Endodermal cell (in vitro differentiated cells): ENCODE measurements at regions not wholly inside any gene's neighbourhood (a gene's known extent, or its start where the extent isn't known, plus 50 kb on each side); places are given as distances from the start of the nearest gene placed in this dataset.

Source experiments
- DNase-seq: peaks from one replicate; pipeline ENCODE4 v3.0.0-alpha.2; 2017
- H3K27ac ChIP-seq: 2 replicates; pipeline ENCODE4 v1.5.1; 2013; ENCODE audit warnings: mild to moderate bottlenecking, low read depth, low read length, moderate library complexity
- H3K27me3 ChIP-seq: 2 replicates; pipeline ENCODE4 v1.6.1; 2013; ENCODE audit warnings: mild to moderate bottlenecking, low read length, moderate library complexity; ENCODE audit not compliant: insufficient read depth, control insufficient read depth, poor library complexity, severe bottlenecking
- H3K36me3 ChIP-seq: 2 replicates; pipeline ENCODE4 v1.7.0; 2013; ENCODE audit warnings: mild to moderate bottlenecking, low read length, moderate library complexity; ENCODE audit not compliant: control insufficient read depth, insufficient read depth
- H3K4me1 ChIP-seq: one replicate; pipeline ENCODE4 v1.7.0; 2013; ENCODE audit warnings: low read length; ENCODE audit not compliant: control insufficient read depth, insufficient read depth
- H3K4me3 ChIP-seq: 2 replicates; pipeline ENCODE4 v1.5.1; 2013; ENCODE audit warnings: mild to moderate bottlenecking, low read length, moderate library complexity
- H3K9ac ChIP-seq: 2 replicates; pipeline ENCODE4 v1.6.1; 2013; ENCODE audit warnings: mild to moderate bottlenecking, low read length, moderate library complexity; ENCODE audit not compliant: poor library complexity, severe bottlenecking; ENCODE audit errors: extremely low read depth
- H3K9me3 ChIP-seq: 2 replicates; pipeline ENCODE4 v1.6.1; 2013; ENCODE audit warnings: mild to moderate bottlenecking, low read length, moderate library complexity; ENCODE audit not compliant: control insufficient read depth
- H3K27ac Mint-ChIP-seq: 2 replicates; pipeline ENCODE4 v1.8.0; 2020; ENCODE audit warnings: mixed read lengths
- H3K27me3 Mint-ChIP-seq: 2 replicates; pipeline ENCODE4 v1.8.0; 2021; ENCODE audit warnings: mild to moderate bottlenecking, mixed read lengths; ENCODE audit not compliant: insufficient read depth
- H3K36me3 Mint-ChIP-seq: 2 replicates; pipeline ENCODE4 v1.8.0; 2020; ENCODE audit warnings: low read depth, mixed read lengths
- H3K4me1 Mint-ChIP-seq: 2 replicates; pipeline ENCODE4 v1.8.0; 2020; ENCODE audit warnings: mixed read lengths
- H3K4me3 Mint-ChIP-seq: 2 replicates; pipeline ENCODE4 v1.8.0; 2020; ENCODE audit warnings: mild to moderate bottlenecking, moderate library complexity, mixed read lengths
- H3K9me3 Mint-ChIP-seq: 2 replicates; pipeline ENCODE4 v1.8.0; 2020; ENCODE audit warnings: mild to moderate bottlenecking, mixed read lengths
- CTCF ChIP-seq: fragments of 200-600 bp; sonication (generic); conservative IDR thresholded peaks from 2 replicates; pipeline ENCODE4 v1.5.0; 2021; ENCODE audit warnings: antibody characterized with exemption, mild to moderate bottlenecking
- WGBS, 2 experiments: methylation state at CpG; one replicate each; pipeline versions ENCODE4 v1.1.5 to v1.1.7; 2013; ENCODE audit warnings: missing lambda C conversion rate in 2 of 2, mixed read lengths in 1 of 2; ENCODE audit not compliant: insufficient coverage in 1 of 2, insufficient read length in 1 of 2; 5-methylcytosine and 5-hydroxymethylcytosine counted together

- H3K27ac Mint-ChIP-seq, result no peak overlapping the region
- WGBS, 2 experiments, result 100% methylated on average over 1 of the region's 5 CpGs; no CpG with 5 or more reads in 1 of the 2 experiments
- peaks cover 18% of the 10 kb centered on the region for H3K4me1 ChIP-seq
- H3K4me3 Mint-ChIP-seq, result no peak overlapping the region
- no peaks in the 10 kb centered on the region for H3K36me3 ChIP-seq
- no peaks in the 10 kb centered on the region for H3K27me3 ChIP-seq
- peaks cover 41% of the 10 kb centered on the region for H3K4me1 Mint-ChIP-seq
- no peak for TF ChIP-seq CTCF
- no peak overlapping the region for H3K4me3 ChIP-seq
- peaks cover 5% of the 10 kb centered on the region for H3K9me3 ChIP-seq
- H3K27me3 Mint-ChIP-seq, result no peaks in the 10 kb centered on the region
- H3K36me3 Mint-ChIP-seq, result peaks cover 1% of the 10 kb centered on the region
- no peak for DNase-seq
- no peak overlapping the region for H3K9ac ChIP-seq
- H3K27ac ChIP-seq, result no peak overlapping the region
- H3K9me3 Mint-ChIP-seq, result no peaks in the 10 kb centered on the region
Observed at GRCh38 chr13:59367467-59367866, 796.3 kb downstream of the DIAPH3 start.

- H3K4me1 ChIP-seq, result peaks cover 18% of the 10 kb centered on the region
- DNase-seq, result no peak
- no peak overlapping the region for H3K27ac Mint-ChIP-seq
- peaks cover 5% of the 10 kb centered on the region for H3K9me3 ChIP-seq
- H3K36me3 Mint-ChIP-seq, result peaks cover 1% of the 10 kb centered on the region
- no peaks in the 10 kb centered on the region for H3K36me3 ChIP-seq
- 97 to 100% methylated on average over 3 of the region's 3 CpGs for WGBS, 2 experiments
- no peak overlapping the region for H3K9ac ChIP-seq
- no peak overlapping the region for H3K27ac ChIP-seq
- no peak overlapping the region for H3K4me3 ChIP-seq
- H3K4me1 Mint-ChIP-seq, result peaks cover 45% of the 10 kb centered on the region
- H3K4me3 Mint-ChIP-seq, result no peak overlapping the region
- TF ChIP-seq CTCF, result no peak
- H3K27me3 Mint-ChIP-seq, result no peaks in the 10 kb centered on the region
- no peaks in the 10 kb centered on the region for H3K27me3 ChIP-seq
- H3K9me3 Mint-ChIP-seq, result no peaks in the 10 kb centered on the region
Observed at GRCh38 chr13:59367904-59368303, 795.8 kb downstream of the DIAPH3 start.

DNA sequence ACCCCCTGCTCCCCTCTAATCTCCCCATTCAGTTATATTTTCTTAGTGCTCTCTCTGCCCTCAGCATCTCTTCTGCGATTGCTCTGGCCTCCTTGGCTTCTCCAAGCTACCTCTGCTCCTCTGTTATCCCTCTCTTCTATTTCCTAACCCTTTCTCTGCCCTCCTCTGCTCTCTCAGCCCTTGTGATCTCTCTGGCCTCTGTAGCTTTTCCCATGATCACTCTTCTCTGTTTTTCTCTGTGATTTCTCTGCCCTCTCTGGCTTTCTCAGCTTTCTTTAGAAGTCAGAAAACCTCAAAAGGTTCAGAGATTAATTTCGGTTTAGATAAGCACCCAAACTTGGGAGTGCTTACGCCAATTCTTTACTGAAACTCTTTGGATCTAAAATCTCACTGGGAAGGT, 795.0 kb downstream of the DIAPH3 start:
- peaks cover 18% of the 10 kb centered on the region for H3K4me1 ChIP-seq
- TF ChIP-seq CTCF, result no peak
- no peaks in the 10 kb centered on the region for H3K27me3 Mint-ChIP-seq
- peaks cover 49% of the 10 kb centered on the region for H3K4me1 Mint-ChIP-seq
- H3K4me3 Mint-ChIP-seq, result no peak overlapping the region
- no peak overlapping the region for H3K27ac ChIP-seq
- no peaks in the 10 kb centered on the region for H3K36me3 ChIP-seq
- 86 to 89% methylated on average over 3 of the region's 3 CpGs for WGBS, 2 experiments
- no peak overlapping the region for H3K27ac Mint-ChIP-seq
- H3K36me3 Mint-ChIP-seq, result peaks cover 1% of the 10 kb centered on the region
- DNase-seq, result no peak
- H3K9ac ChIP-seq, result no peak overlapping the region
- no peaks in the 10 kb centered on the region for H3K9me3 Mint-ChIP-seq
- peaks cover 5% of the 10 kb centered on the region for H3K9me3 ChIP-seq
- no peak overlapping the region for H3K4me3 ChIP-seq
- no peaks in the 10 kb centered on the region for H3K27me3 ChIP-seq
